ENCODE measurements at regions not wholly inside any gene's neighbourhood (a gene's known extent, or its start where the extent isn't known, plus 50 kb on each side); places are given as distances from the start of the nearest gene placed in this dataset.

DNA sequence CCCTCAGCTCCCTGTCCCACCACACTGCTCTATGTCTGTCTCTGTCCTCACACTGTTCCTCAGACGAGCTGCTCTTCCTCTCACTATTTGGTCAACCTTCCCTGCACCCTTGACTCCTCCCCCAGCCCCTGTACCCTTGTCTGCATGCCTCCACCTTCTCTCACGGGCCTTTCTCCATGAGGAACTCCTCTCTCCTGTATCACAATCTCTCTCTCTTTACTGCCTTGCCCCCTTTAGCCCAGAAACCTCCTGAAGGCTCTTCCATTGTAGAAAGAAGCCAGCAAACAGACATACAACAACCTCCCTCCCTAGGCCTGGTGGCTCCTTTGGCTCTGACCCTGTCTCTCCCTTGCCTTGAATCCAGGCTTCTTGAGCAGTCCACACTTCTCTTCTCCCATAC is 251.6 kb upstream of the CSF3R start:
- TF ChIP-seq CTCF (IDR thresholded peaks at IDR 0.05) (no peak), POLR2A (IDR thresholded peaks at IDR 0.05) (no peak)

Measured in esophagus squamous epithelium (tissue), 4 donors.